ENCODE measurements at regions not wholly inside any gene's neighbourhood (a gene's known extent, or its start where the extent isn't known, plus 50 kb on each side); places are given as distances from the start of the nearest gene placed in this dataset.

GRCh38 chr3:30113906-30114305 lies 492.5 kb upstream of the TGFBR2 start:
- no peak for DNase-seq (ENCODE audit: extremely low read depth, low read depth, low spot score)

DNA sequence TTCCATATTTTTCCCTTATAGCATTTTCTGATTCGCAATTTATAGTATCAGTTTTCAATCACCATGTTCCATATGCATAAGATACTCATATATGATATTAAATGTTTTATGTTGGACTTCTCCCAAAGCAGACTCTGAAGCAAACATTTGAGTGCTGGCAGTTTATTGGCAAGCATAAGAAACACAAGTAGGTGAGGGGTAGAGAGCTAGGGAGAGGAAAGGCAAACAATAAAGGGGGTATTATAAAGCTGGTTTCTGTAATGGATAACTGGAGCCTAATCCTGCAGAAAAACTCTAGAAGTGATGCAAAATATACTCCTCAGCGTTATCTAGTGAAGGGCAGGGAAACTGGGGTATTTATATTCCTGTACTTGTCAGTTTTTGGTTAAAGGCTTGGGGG lies 491.5 kb upstream of the TGFBR2 start:
- no peak for DNase-seq (ENCODE audit: extremely low read depth, low read depth, low spot score)

DNA sequence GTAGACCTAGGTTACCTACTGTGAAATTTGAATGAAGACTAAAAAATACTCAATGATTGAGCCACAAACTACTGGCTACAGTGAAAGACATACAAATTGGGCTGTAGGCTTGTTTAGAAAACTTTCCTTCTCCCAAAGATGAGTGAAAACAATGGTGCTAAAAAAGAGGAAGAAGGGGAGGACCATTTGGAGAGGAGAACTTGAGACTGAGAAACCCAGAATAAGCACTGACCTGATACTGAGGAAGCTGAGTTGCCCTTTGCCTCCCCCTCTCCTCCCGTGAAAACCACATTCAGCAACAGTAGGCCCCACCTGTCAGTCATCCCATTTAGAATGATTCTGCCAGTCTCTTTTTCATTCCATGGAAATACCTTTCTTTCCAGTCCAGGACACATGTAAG lies 484.0 kb upstream of the TGFBR2 start:
- DNase-seq (ENCODE audit: extremely low read depth, low read depth, low spot score), result no peak

DNA sequence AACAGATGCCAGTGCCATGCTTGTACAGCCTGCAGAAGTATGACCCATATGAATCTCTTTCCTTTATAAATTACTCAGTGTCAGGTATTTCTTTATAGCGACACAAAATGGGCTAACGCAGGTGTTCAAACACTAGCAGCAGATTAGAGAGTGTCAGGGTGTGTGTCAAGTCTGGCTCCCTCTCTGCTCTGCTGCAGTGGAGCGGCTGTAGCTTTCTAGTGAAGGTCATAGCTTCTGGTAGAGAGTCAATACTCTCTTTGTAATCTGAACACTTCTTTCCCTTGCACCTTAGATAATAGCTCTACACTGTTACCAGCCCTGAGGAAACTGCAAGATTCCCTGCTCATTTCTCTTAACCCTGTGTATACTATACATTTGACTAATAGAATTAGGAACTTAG lies 483.2 kb upstream of the TGFBR2 start:
- no peak for DNase-seq (ENCODE audit: extremely low read depth, low read depth, low spot score)

GRCh38 chr3:30123755-30124154 lies 482.6 kb upstream of the TGFBR2 start:
- DNase-seq (ENCODE audit: extremely low read depth, low read depth, low spot score), result no peak

DNA sequence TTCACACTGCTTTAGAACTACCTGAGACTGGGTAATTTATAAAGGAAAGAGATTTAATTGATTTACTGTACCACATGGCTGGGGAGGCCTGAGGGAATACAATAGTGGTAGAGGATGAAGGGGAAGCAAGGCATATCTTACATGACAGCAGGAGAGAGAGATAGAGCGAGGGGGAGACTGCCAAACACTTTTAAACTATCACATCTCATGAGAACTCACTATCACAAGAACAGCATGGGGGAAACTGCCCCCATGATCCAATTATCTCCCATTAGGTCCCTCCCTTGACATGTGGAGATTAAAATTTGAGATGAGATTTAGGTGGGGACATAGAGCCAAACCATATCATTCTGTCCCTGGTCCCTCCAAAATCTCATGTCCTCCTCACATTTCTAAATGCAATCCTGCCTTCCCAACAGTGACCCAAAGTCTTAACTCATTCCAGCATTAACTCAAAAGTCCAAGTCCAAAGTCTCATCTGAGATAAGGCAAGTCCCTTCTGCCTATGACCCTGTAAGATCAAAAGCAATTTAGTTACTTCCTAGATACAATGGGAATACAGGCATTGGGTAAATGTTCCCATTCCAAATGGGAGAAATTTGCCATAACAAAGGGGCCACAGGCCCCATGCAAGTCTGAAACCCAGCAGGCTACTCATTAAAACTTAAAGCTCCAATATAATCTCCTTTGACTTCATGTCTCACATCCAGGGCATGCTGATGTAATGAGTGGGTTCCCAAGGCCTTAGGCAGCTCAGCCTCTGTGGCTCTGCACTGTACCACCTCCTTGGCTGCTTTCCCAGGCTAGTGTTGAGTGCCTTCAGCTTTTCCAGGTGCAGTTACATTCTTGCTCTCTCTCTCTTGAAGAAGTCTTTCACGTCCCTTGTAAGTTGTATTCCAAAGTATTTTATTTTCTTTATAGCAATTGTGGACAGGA lies 481.7 kb upstream of the TGFBR2 start:
- no peak for DNase-seq (ENCODE audit: extremely low read depth, low read depth, low spot score)

- no peak for DNase-seq (ENCODE audit: extremely low read depth, low read depth, low spot score)
Observed at GRCh38 chr3:30129765-30130164, 476.6 kb upstream of the TGFBR2 start.

DNA sequence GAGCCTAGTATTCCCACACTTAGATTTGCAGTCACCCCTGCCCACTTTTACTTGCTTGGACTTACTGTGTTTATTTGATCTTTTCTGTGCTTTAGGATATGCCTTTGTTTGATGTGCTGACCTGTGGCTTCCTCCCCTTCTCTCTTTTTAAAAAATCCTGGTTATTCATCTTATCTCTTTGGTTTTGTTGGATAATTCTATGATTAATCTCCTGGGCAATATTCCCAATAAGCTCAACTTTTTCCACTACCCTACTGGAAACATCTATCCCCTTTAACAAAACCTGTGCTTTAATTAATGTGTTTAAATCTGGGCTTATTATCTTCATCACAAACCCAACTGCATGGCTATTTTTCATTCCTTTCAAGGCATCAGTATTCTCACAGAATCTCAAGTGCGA lies 476.0 kb upstream of the TGFBR2 start:
- DNase-seq (ENCODE audit: extremely low read depth, low read depth, low spot score), result no peak

GRCh38 chr3:30131191-30131590 lies 475.2 kb upstream of the TGFBR2 start:
- no peak for DNase-seq (ENCODE audit: extremely low read depth, low read depth, low spot score)

DNA sequence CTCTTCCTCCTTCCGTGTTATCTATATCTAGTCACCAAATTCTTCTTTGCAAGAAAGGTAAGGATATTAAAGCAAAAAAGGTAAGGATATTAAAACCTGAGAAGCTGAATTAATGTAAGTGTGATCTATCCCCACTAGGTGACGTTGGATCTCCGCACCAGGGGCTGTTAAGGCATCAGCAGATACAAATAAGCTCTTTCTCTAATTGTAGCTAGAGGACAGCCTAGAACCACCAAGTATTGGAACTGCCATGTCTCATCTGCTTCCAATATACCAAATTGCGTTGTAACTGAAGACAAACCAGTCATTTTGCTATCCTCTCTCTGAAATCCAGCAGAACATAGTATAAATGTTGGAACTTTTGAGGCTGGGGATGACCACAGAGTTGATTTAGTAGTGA lies 471.2 kb upstream of the TGFBR2 start:
- DNase-seq (ENCODE audit: extremely low read depth, low read depth, low spot score), result no peak

DNA sequence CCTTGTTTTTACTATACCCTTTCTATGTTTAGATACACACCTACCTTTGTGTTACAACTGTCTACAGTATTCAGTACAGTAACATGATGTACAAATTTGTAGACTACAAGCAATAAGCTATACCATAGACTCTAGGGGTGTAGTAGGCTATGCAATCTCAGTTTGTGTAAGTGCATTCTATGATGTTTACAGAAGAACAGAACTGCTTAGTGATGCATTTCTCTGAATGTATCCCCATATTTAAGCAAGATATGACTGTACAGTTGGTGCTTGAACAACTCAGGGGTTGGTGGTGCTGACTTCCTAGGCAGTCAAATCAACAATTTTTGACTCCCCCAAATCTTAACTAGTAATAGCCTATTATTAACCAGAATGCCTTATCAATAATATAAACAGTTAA lies 467.1 kb upstream of the TGFBR2 start:
- DNase-seq (ENCODE audit: extremely low read depth, low read depth, low spot score), result no peak

DNA sequence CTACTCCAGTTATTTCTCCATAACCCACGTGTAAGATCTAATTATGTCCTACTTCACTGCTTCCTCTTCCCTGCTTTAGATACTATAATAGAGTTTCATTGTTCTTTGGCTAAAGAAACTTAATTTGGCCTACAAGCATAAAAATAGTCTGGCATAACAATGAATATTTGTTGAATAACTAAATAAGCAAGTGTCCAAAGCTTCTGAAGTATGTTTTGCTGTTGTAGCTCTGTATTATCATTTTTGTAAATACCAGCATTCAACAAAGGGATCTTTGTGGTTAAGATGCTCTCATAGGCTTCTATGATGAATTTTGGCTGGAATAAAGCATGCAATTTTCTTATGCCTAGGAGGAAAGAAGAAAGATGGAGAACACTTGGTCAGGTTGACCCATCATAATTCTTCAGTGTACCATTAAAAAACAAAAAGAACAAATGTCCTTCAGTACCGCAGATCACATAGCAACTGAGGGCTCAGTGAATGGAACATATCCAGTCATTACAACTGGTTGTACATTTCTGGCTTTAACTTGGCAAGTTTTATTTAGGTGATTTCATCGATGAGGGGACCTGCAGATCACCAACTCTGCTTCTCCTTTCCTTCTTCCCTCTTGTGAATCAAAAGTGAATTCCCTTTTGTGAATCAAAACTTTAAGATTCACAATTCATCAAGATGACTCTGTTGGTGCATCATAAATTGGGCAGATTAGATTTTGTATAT lies 465.9 kb upstream of the TGFBR2 start:
- DNase-seq (ENCODE audit: extremely low read depth, low read depth, low spot score), result no peak

- no peak for DNase-seq (ENCODE audit: extremely low read depth, low read depth, low spot score)
Observed at GRCh38 chr3:30141178-30141581, 465.2 kb upstream of the TGFBR2 start.

- DNase-seq (ENCODE audit: extremely low read depth, low read depth, low spot score), result no peak
Observed at GRCh38 chr3:30141927-30142326, 464.5 kb upstream of the TGFBR2 start.

DNA sequence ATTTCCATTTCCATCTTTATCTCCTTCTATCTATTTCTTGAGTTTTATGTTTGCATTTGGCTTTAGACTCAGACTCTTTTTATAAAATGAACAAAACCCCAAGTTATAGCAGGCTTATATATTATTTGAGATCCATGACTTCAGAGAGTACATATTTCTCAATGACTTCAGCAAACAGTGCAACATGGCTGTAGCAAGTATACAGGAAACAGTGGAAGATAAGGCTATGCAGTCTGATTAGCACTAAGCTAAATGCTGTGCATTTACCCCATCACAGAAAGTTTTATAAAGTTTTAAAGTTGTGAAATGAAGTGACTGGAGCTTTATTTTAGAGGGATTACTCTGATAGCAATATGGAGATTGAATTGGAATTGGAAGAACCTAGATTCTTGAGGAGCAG lies 463.5 kb upstream of the TGFBR2 start:
- DNase-seq (ENCODE audit: extremely low read depth, low read depth, low spot score), result no peak

DNA sequence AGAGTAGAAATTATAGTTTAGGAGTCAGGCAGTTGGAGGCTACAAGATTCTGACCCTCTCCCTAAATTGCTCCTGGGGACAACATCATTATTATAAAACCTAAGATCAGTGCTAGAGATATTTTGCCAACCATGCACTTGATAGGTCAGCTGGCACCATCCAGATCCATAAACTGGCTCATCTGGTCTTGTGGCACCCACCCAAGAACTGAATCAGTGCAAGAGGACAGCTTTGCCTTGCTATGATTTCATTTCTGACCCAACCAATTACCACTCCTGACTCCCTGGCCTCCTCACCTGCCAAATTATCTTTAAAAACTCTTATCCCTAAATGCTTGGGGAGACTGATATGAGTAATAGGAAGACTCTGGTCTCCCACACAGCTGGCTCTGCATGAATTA lies 461.1 kb upstream of the TGFBR2 start:
- DNase-seq (ENCODE audit: extremely low read depth, low read depth, low spot score), result no peak

- DNase-seq (ENCODE audit: extremely low read depth, low read depth, low spot score), result no peak
Observed at GRCh38 chr3:30146978-30147377, 459.4 kb upstream of the TGFBR2 start.

- DNase-seq (ENCODE audit: extremely low read depth, low read depth, low spot score), result no peak
Observed at GRCh38 chr3:30154853-30155252, 451.5 kb upstream of the TGFBR2 start.

GRCh38 chr3:30155755-30156154 lies 450.6 kb upstream of the TGFBR2 start:
- DNase-seq (ENCODE audit: extremely low read depth, low read depth, low spot score), result no peak

DNA sequence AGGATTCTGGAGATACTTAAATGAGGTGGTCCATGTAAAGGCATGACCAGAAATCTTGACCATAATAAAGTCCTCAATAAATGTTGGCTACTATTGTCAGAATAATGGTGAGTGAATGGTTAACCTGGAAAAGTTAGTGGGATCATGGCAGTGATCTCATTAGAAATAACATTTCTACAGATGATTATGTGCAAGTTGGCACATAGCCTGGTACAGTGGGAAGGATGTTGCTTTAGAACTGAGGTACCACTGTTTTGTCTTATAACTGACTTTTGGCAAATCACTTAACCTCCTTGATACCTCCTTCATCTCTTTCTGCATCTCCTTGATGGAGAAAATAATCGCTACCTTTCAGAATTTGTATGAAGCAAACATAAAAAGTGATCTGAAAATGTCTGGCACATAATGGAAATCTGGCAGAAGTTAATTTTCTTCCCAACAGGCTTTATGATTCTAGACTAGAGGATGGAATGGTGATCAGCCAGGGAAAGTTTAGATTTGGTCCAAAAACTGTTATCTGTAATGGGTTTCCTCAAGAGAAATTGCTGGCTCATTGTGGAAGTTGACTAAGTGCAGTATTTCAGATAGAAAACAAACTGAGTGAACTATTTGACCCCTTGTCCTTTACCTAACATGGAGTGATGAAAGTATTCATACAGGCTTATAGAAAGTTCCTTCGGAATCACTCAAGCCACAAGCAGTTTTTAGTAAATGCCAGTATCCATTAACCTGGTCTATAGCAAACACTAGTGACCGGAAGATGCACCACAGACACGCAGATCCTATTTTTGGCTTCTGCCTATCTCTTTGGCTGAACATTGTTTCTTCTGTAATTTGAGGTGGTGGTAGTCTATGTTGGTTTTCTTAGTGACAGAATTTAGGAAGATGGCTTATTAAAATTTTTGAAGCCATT lies 449.6 kb upstream of the TGFBR2 start:
- peak; percentile 56 for DNase-seq (ENCODE audit: extremely low read depth, low read depth, low spot score)

DNA sequence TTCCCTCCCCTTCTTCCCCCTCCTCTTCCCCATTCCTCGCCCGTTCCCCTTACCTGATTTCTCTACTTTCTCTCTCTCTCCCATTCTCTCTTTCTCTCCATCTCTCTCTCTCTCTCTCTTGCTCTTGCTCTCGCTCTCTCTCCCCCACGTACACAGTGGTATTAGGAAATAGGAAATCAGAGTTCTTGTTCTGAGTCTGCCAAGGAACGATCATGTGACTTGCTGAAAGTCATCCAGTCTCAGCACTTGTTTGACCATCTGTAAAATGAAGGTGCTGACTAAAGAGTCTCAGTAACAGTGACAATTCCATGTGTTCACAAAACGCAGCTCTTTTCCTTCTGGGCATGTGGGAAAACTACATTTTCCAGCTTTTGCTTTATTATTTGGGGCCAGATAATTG lies 445.0 kb upstream of the TGFBR2 start:
- DNase-seq (ENCODE audit: extremely low read depth, low read depth, low spot score), result no peak

Measured in glomerular endothelial cell (primary cell).